ENCODE measurements at regions not wholly inside any gene's neighbourhood (a gene's known extent, or its start where the extent isn't known, plus 50 kb on each side); places are given as distances from the start of the nearest gene placed in this dataset.
"Not testable (repeated sequence)": the region's sequence is repeated elsewhere in the genome, so short reads cannot be mapped to it uniquely, and the experiment has no call there.

DNA sequence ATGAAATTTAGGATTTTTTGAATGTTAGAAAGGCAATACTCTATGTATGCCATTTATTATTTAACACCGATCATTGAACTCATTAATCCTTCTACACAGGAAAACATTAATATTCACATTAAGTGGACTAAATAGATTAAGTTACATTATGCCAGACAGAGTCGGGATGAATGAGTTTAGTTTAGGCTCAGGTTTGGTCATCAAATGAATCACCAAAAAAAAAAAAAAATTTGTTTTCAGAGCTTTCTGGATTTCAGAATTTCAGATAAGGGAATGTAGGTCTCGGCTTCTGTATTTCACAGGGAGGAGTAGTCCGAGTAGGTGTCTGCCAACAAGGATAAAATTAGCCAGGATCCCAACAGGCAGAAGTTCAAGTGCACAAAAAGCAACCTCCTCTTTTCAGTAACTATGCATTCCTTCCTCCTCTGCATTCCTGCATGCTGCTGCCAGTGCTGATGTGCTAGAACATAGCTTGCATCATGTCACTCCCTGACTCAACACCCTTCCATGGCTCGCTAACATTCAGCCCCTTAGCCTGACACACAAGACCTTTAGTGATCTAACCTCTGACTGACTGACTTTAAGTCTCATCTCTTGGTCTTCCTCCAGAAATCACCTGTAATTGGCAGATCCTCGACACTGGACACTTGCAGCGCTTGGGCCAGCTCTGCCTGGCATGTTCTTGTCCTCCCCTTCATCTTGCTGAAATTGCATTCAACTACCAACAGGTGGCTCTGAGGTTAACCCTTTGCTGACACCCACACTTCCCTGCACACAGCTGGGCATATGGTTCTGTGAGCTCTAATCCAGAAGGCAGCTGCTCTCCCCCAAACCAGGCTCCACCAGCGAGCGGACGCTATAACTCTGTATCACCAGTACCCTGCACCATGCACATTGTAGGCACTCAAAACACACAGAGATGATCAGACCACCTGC is 145.4 kb upstream of the PROK2 start:
- Mint-ChIP-seq H3K4me1 (ENCODE audit: low read depth in 2 of 2) (no peaks in the 10 kb centered on the region), H3K9me3 (no peaks in the 10 kb centered on the region), H3K4me3 (no peak overlapping the region), H3K27ac (no peak overlapping the region), H3K36me3 (no peaks in the 10 kb centered on the region), H3K27me3 (peaks cover 5 to 27% of the 10 kb centered on the region in 2 donors)
- ATAC-seq (peak in 1 of 2 donors; percentile 53), DNase-seq (ENCODE audit: low spot score) (no peak)

DNA sequence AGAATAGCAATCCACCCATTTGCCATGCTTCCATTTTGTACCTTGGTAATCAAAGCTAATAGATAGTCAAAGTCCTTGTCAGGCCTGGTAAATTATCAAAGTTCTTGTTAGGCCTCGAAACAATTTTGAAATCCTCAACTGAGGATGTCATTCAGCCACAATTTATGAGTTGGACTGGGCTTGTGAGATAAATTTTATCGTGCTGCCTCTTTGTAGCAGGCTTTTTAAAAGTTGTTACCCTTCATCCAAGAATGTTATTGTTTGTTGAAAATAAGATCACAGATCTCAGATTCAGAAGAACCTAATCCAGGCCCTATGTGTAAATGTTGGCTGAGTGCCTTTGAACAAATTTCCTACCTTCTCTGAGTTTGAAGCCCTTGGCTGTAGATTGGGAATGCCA is 143.3 kb upstream of the PROK2 start:
- no peak for ATAC-seq
- Mint-ChIP-seq H3K27me3 (peaks cover 5 to 20% of the 10 kb centered on the region in 2 donors), H3K4me1 (ENCODE audit: low read depth in 2 of 2) (no peaks in the 10 kb centered on the region), H3K27ac (no peak overlapping the region), H3K36me3 (no peaks in the 10 kb centered on the region), H3K4me3 (no peak overlapping the region), H3K9me3 (no peaks in the 10 kb centered on the region)
- no peak for DNase-seq (ENCODE audit: low spot score)

GRCh38 chr3:71927505-71928066 is 142.6 kb upstream of the PROK2 start:
- H3K27me3 Mint-ChIP-seq = peaks cover 3 to 17% of the 10 kb centered on the region in 2 donors
- no peak overlapping the region for H3K27ac Mint-ChIP-seq
- no peak overlapping the region for H3K4me3 Mint-ChIP-seq
- no peaks in the 10 kb centered on the region for H3K4me1 Mint-ChIP-seq (ENCODE audit: low read depth in 2 of 2)
- H3K36me3 Mint-ChIP-seq = no peaks in the 10 kb centered on the region
- no peak for DNase-seq (ENCODE audit: low spot score)
- no peak for ATAC-seq
- H3K9me3 Mint-ChIP-seq = no peaks in the 10 kb centered on the region

GRCh38 chr3:71926616-71927015 is 141.7 kb upstream of the PROK2 start:
- H3K36me3 Mint-ChIP-seq = no peaks in the 10 kb centered on the region
- DNase-seq (ENCODE audit: low spot score) = no peak
- ATAC-seq = no peak
- no peak overlapping the region for H3K4me3 Mint-ChIP-seq
- no peaks in the 10 kb centered on the region for H3K4me1 Mint-ChIP-seq (ENCODE audit: low read depth in 2 of 2)
- H3K9me3 Mint-ChIP-seq = no peaks in the 10 kb centered on the region
- H3K27me3 Mint-ChIP-seq = peaks cover 0 to 20% of the 10 kb centered on the region in 2 donors
- H3K27ac Mint-ChIP-seq = no peak overlapping the region

- no peaks in the 10 kb centered on the region for H3K4me1 Mint-ChIP-seq (ENCODE audit: low read depth in 2 of 2)
- DNase-seq (ENCODE audit: low spot score) (no peak), ATAC-seq (no peak)
- H3K9me3 Mint-ChIP-seq = no peaks in the 10 kb centered on the region
- peaks cover 0 to 19% of the 10 kb centered on the region in 2 donors for H3K27me3 Mint-ChIP-seq
- no peak overlapping the region for H3K27ac Mint-ChIP-seq
- H3K36me3 Mint-ChIP-seq = no peaks in the 10 kb centered on the region
- no peak overlapping the region for H3K4me3 Mint-ChIP-seq
These were observed 141.3 kb upstream of the PROK2 start for GRCh38 chr3:71926262-71926600.

- not testable (repeated sequence) for H3K4me3 Mint-ChIP-seq; H3K4me1 Mint-ChIP-seq (ENCODE audit: low read depth in 2 of 2); ATAC-seq; H3K9me3 Mint-ChIP-seq; H3K36me3 Mint-ChIP-seq; DNase-seq (ENCODE audit: low spot score); H3K27ac Mint-ChIP-seq
- H3K27me3 Mint-ChIP-seq = peaks cover 0 to 14% of the 10 kb centered on the region in 2 donors
These were observed 140.7 kb upstream of the PROK2 start for GRCh38 chr3:71925511-71926261.

DNA sequence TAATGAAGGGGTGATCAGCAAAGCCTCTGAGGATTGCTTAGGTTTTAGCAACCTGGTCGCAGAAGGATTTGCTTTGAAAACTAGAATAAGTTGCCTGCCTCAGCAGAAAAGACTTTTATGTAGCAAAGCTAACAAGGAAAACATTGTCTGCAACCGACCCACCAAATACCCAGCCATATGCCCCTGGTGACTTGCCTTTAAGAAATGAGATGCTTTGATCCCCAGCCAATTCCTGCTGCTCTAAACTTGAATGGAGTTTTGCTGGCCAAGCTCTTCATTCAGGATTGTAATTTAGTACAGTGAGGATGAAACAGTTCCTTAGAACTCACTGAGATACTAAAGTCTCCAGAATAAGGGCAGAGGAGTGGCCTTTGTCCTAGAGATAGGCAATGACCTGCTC is 139.8 kb upstream of the PROK2 start:
- H3K9me3 Mint-ChIP-seq = no peaks in the 10 kb centered on the region
- H3K27ac Mint-ChIP-seq = no peak overlapping the region
- peaks cover 0 to 15% of the 10 kb centered on the region in 2 donors for H3K27me3 Mint-ChIP-seq
- ATAC-seq = no peak
- DNase-seq (ENCODE audit: low spot score) = no peak
- no peaks in the 10 kb centered on the region for H3K4me1 Mint-ChIP-seq (ENCODE audit: low read depth in 2 of 2)
- no peaks in the 10 kb centered on the region for H3K36me3 Mint-ChIP-seq
- H3K4me3 Mint-ChIP-seq = no peak overlapping the region

DNA sequence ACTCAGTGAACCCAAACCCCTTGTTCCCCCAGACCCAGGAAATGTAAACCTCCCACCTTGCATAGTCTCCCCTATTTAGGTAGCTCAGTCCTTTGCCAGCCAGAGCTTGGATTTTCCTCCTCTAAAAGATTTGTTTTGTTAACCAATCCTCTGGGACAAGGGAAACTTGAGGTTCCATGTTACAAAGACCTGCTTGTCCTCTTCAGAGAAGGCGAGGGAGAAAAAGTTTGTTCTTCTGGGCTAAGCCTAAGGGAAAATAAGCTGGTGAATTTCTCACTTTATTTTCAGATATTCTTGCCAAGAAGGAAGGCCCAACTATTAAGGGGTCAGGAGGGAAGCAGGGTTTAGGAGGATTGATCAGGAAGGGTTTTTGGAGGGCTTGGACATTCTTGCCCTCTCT is 136.1 kb upstream of the PROK2 start:
- Mint-ChIP-seq H3K4me1 (ENCODE audit: low read depth in 2 of 2) (no peaks in the 10 kb centered on the region), H3K36me3 (no peaks in the 10 kb centered on the region), H3K4me3 (no peak overlapping the region), H3K27ac (no peak overlapping the region), H3K27me3 (peaks cover 7 to 29% of the 10 kb centered on the region in 2 donors), H3K9me3 (no peaks in the 10 kb centered on the region)
- DNase-seq (ENCODE audit: low spot score) = no peak
- ATAC-seq = no peak

DNA sequence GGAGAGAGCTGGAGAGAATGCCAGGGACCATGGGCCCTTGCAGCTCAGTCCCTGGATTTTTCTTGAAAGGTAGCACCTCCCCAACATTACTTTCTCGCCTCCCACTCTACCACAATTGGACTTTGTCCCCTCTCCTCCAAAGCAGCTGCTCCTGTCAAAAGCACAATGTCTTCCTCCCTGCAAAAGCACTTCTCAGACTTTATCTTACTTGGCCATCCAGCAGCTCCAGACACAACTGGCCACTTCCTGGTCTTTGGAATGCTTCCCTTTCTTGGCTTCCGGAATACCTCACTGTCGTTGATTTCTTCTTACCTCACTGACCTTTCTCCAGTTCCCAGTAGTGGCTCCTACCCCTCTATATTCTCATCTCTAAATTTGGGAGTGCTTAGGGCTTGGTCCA is 134.6 kb upstream of the PROK2 start:
- no peak overlapping the region for H3K4me3 Mint-ChIP-seq
- H3K9me3 Mint-ChIP-seq = no peaks in the 10 kb centered on the region
- no peak for DNase-seq (ENCODE audit: low spot score)
- no peaks in the 10 kb centered on the region for H3K36me3 Mint-ChIP-seq
- H3K27ac Mint-ChIP-seq = no peak overlapping the region
- peaks cover 7 to 29% of the 10 kb centered on the region in 2 donors for H3K27me3 Mint-ChIP-seq
- ATAC-seq = no peak
- H3K4me1 Mint-ChIP-seq (ENCODE audit: low read depth in 2 of 2) = no peaks in the 10 kb centered on the region

GRCh38 chr3:71917545-71917944 is 132.6 kb upstream of the PROK2 start:
- H3K27me3 Mint-ChIP-seq = peaks cover 9 to 29% of the 10 kb centered on the region in 2 donors
- ATAC-seq (no peak), DNase-seq (ENCODE audit: low spot score) (no peak)
- no peaks in the 10 kb centered on the region for H3K36me3 Mint-ChIP-seq
- no peaks in the 10 kb centered on the region for H3K9me3 Mint-ChIP-seq
- H3K4me3 Mint-ChIP-seq = no peak overlapping the region
- no peaks in the 10 kb centered on the region for H3K4me1 Mint-ChIP-seq (ENCODE audit: low read depth in 2 of 2)
- no peak overlapping the region for H3K27ac Mint-ChIP-seq

DNA sequence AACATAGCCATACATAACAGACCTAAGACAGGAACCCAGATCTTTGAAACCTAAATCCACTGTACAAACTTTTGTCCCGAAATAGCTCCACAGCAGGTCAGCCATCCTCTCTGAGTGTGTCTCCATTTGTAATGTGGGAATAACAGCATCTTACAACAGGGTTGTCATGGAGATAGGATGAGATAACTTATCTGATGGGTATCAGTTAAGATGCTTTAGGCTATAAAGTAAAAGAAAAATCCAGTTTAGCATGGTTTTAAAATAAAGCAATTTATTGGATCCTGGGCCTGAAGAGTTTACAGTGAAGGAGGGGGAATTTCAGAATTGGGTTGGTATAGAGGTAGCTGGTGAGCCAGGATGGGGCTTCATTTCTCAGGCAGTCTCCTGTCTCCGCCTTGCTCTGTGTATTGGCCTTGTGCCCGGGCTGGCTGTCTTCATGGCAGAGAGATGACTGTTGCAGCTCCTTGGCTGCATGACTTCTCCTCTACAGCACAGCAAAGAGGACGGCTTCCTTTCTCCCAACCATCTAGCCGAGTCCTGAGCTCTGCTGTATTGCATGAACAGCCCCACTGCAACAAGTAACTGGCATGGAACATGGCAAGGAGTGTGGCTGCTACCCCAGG is 131.9 kb upstream of the PROK2 start:
- ATAC-seq (peak in 1 of 2 donors; percentile 22), DNase-seq (ENCODE audit: low spot score) (no peak)
- Mint-ChIP-seq H3K36me3 (no peaks in the 10 kb centered on the region), H3K9me3 (no peaks in the 10 kb centered on the region), H3K4me3 (no peak overlapping the region), H3K27ac (no peak overlapping the region), H3K4me1 (ENCODE audit: low read depth in 2 of 2) (no peaks in the 10 kb centered on the region), H3K27me3 (peaks cover 13 to 23% of the 10 kb centered on the region in 2 donors)

DNA sequence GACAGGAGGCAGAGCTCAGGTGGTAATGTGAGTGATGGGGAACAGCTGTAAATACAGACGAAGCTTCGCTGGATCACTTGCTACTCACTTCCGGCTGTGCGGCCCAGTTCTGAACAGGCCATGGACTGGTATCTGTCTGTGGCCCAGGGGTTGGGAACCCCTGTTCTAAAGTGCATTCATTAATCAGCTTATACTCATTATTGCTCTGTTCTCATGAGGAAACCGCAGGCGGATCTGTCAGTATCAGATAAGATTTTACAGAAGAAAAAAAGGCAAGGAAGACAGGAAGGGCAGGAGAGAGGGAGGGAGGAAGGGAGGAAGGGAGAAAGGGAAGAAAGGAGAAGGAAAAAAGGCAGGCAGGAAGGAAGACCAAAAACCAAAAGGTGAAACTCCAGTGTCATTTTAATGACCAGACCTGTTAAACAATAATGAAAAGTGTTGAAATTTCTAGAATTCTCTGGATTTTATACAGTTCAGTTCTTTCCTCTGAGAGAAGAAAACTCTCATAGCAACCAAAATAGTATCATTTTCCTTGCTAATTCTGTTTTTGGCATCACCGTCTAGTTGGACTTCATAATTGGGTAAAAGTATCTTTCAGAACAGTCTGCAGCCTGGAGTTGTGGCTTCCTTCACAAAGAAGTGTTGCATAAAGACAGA is 128.0 kb upstream of the PROK2 start:
- no peaks in the 10 kb centered on the region for H3K4me1 Mint-ChIP-seq (ENCODE audit: low read depth in 2 of 2)
- H3K27me3 Mint-ChIP-seq = peaks cover 20 to 25% of the 10 kb centered on the region in 2 donors
- ATAC-seq (no peak), DNase-seq (ENCODE audit: low spot score) (no peak)
- H3K27ac Mint-ChIP-seq = no peak overlapping the region
- H3K9me3 Mint-ChIP-seq = no peaks in the 10 kb centered on the region
- no peak overlapping the region for H3K4me3 Mint-ChIP-seq
- H3K36me3 Mint-ChIP-seq = no peaks in the 10 kb centered on the region

DNA sequence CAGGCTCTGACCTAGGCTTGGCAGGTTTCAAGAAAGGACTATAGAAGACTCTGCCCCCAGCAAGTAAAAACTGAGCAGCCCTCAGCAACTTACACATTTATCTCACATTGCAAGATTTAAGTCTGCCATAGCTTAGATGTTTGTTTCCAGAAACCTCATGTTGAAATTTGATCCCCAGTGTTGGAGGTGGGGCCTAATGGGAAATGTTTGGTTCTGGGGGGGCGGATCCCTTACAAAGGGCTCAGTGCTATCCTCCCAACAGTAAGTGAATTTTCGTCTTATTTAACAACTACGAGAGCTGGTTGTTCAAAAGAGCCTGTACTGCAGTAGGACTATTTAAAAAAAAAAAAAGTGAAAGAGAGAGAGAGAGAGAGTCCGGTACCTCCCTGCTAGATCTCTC is 125.2 kb upstream of the PROK2 start:
- Mint-ChIP-seq H3K4me1 (ENCODE audit: low read depth in 2 of 2) (peaks cover 5 to 9% of the 10 kb centered on the region in 2 donors), H3K9me3 (no peaks in the 10 kb centered on the region), H3K27ac (no peak overlapping the region), H3K36me3 (no peaks in the 10 kb centered on the region), H3K4me3 (no peak overlapping the region), H3K27me3 (peaks cover 25 to 32% of the 10 kb centered on the region in 2 donors)
- no peak for DNase-seq (ENCODE audit: low spot score)
- ATAC-seq = no peak
